ENCODE measurements at regions not wholly inside any gene's neighbourhood (a gene's known extent, or its start where the extent isn't known, plus 50 kb on each side); places are given as distances from the start of the nearest gene placed in this dataset.

DNA sequence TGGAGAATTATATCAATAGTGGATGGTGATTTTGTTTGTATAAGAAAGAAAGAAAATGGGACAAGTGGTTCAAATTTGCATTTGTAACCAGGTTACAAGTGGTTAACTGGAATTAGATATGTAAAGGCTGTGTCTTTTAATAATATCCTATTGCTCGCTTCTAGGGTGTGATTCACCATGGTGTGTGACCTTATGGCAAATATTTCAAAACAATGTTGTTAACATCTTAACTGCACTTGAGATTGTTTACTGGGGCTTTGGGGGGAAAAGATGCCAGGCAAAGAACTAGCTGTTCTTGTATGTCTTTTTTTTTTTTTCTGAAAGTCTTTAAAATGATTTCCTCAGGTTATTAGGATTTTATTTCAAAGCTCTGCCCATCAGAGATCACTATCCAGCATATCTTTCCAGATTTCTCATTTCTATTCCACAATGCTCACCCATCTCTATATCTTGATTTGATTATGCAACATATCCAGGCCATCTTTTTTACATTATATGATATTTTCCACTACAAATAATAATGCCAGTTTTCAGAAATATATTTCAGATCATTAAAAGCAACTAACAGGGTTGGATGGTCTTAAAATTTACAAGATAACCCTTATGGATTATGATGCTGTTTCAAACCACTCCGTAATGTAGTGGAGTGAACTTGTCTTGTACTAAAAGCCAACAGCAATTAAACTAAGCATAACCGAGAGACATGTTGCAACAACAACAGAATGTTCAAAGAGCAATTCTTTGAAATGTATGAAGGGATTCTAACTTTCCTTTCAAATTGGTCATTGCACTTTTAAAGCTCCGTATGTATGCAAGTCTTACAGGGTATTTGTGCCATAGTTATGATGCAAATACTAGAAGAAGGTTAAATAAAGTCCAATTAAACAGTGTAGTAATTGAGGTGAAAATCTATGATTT lies 341.5 kb upstream of the ETAA1 start:
- Histone ChIP-seq H3K4me3 (no peak overlapping the region), H3K4me1 (peaks cover 8% of the 10 kb centered on the region), H3K27ac (no peak overlapping the region), H3K27me3 (no peaks in the 10 kb centered on the region), H3K9me3 (no peaks in the 10 kb centered on the region), H3K36me3 (no peaks in the 10 kb centered on the region)
- no peak for DNase-seq (ENCODE audit: low spot score in 2 of 2)
- WGBS: 39% methylated on average over 4 of the region's 4 CpGs
- TF ChIP-seq, protein P1, sequence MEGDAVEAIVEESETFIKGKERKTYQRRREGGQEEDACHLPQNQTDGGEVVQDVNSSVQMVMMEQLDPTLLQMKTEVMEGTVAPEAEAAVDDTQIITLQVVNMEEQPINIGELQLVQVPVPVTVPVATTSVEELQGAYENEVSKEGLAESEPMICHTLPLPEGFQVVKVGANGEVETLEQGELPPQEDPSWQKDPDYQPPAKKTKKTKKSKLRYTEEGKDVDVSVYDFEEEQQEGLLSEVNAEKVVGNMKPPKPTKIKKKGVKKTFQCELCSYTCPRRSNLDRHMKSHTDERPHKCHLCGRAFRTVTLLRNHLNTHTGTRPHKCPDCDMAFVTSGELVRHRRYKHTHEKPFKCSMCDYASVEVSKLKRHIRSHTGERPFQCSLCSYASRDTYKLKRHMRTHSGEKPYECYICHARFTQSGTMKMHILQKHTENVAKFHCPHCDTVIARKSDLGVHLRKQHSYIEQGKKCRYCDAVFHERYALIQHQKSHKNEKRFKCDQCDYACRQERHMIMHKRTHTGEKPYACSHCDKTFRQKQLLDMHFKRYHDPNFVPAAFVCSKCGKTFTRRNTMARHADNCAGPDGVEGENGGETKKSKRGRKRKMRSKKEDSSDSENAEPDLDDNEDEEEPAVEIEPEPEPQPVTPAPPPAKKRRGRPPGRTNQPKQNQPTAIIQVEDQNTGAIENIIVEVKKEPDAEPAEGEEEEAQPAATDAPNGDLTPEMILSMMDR (IDR thresholded peaks at IDR 0.05): no peak
- TF ChIP-seq POLR2A (IDR thresholded peaks at IDR 0.05): no peak
- TF ChIP-seq EP300 (IDR thresholded peaks at IDR 0.05): no peak

DNA sequence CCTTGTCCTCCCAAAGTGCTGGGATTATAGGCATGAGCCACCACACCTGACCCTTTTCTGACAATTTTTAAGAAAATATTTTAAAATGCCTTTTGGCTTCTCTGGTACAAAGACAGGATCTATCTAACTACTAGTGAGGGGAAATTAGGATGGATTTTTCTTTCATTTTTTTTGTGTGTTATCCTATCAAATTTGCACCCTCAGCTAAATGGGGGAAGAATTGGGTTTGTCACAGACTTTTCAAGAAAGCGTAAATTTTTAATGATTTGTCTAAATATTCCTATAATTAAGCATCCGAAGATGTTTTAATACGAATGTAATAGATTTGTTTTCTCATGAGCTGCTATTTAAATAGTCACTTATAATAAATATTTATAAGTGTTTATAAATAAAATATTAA lies 340.0 kb upstream of the ETAA1 start:
- H3K4me1 ChIP-seq: peaks cover 8% of the 10 kb centered on the region
- no peaks in the 10 kb centered on the region for H3K27me3 ChIP-seq
- no peaks in the 10 kb centered on the region for H3K36me3 ChIP-seq
- no peak overlapping the region for H3K27ac ChIP-seq
- 93% methylated on average over 3 of the region's 3 CpGs for WGBS
- H3K4me3 ChIP-seq: no peak overlapping the region
- no peak for DNase-seq (ENCODE audit: low spot score in 2 of 2)
- no peaks in the 10 kb centered on the region for H3K9me3 ChIP-seq
- TF ChIP-seq POLR2AphosphoS5 (IDR thresholded peaks at IDR 0.05) (no peak), EP300 (IDR thresholded peaks at IDR 0.05) (no peak), POLR2A (IDR thresholded peaks at IDR 0.05) (no peak)
- TF ChIP-seq, protein P1 (IDR thresholded peaks at IDR 0.05): no peak

DNA sequence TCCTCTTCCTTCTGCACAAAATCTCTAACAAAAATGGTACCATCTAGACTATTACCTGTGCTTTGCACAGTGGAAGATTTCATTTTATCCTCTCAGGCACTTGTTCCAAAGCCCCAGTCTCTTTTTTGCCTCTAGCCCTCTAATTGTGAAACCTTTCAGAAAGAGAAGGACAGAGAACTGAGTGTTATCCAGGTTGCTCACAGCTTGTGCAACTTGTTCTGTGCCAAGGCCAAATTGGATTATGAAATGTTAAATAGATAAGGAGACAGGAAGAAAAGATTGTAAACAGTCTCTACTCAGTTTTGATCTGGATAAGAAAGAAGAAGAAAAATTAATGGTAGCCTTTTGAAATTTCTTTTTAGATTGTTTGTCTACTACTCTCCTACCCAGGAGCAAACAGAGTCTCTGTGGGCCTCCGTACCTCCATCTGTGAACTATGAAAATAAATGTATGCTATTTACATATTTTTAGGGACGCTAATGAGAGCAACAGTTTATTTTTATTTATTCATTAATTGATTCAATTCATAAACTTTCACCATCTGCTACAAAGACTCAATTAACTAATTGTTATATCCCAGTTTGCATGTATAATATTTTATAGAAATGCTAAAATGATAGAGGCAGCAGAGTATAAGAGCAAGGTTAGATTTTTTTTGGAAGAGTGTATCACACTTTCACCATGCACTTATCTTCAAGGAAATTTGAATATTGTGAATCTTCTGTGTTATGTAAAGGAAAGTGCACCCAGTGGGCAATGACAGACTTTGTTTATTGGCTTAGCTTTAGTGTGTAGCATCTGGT lies 339.0 kb upstream of the ETAA1 start:
- WGBS: 74% methylated on average over 2 of the region's 2 CpGs
- no peaks in the 10 kb centered on the region for H3K27me3 ChIP-seq
- no peak for DNase-seq (ENCODE audit: low spot score in 2 of 2)
- H3K4me3 ChIP-seq: no peak overlapping the region
- TF ChIP-seq, protein P1 (IDR thresholded peaks at IDR 0.05): no peak
- TF ChIP-seq EP300 (IDR thresholded peaks at IDR 0.05) (no peak), POLR2AphosphoS5 (IDR thresholded peaks at IDR 0.05) (no peak), POLR2A (IDR thresholded peaks at IDR 0.05) (no peak)
- H3K9me3 ChIP-seq: no peaks in the 10 kb centered on the region
- no peak overlapping the region for H3K27ac ChIP-seq
- no peaks in the 10 kb centered on the region for H3K36me3 ChIP-seq
- H3K4me1 ChIP-seq: peaks cover 8% of the 10 kb centered on the region

DNA sequence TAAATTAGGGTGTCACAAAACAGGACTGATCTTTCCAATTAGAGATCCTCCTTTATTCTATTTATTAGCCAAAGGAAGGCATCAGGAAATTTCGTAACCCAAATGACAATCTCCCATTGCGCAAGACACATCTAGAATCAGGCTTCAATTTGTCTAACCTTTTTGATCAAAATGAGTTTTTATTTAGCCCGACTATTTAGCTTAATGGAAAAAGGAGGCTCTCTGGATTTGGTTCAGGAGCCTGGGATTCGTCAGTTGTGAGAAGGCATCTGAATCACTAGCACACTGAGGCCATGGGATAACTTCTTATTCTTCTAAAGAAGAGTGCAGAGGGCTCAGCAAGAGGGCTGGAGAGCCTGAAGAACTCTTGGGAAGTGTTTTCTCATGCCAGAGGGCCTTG lies 332.1 kb upstream of the ETAA1 start:
- Histone ChIP-seq H3K27me3 (no peaks in the 10 kb centered on the region), H3K4me3 (no peak overlapping the region), H3K4me1 (no peaks in the 10 kb centered on the region), H3K9me3 (no peaks in the 10 kb centered on the region), H3K27ac (no peak overlapping the region), H3K36me3 (no peaks in the 10 kb centered on the region)
- 41% methylated on average over 4 of the region's 4 CpGs for WGBS
- no peak for TF ChIP-seq POLR2AphosphoS5 (IDR thresholded peaks at IDR 0.05)
- no peak for TF ChIP-seq POLR2A (IDR thresholded peaks at IDR 0.05)
- TF ChIP-seq, protein P1 (IDR thresholded peaks at IDR 0.05): no peak
- DNase-seq (ENCODE audit: low spot score in 2 of 2): no peak

DNA sequence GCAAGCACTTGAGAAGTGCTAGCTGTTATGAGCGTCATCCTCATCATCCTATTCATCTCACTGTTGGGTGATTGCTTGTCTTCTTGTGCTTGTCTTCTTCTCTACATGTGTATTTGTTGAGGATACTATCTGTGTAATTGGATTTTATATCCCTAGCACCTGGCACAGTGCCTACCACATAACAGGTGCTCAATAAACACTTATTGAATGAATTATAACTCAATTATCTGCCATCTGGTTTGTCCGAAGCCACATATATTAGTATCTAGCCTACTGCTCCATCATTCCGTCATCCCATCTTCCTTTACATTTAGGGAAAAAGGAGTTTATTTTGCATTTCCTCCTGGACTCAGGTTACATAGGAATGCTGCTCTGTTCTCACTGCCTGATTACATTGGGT lies 330.4 kb upstream of the ETAA1 start:
- H3K27me3 ChIP-seq: no peaks in the 10 kb centered on the region
- TF ChIP-seq, protein P1 (IDR thresholded peaks at IDR 0.05): no peak
- TF ChIP-seq EP300 (IDR thresholded peaks at IDR 0.05) (no peak), POLR2AphosphoS5 (IDR thresholded peaks at IDR 0.05) (no peak), POLR2A (IDR thresholded peaks at IDR 0.05) (no peak)
- no peak for DNase-seq (ENCODE audit: low spot score in 2 of 2)
- H3K36me3 ChIP-seq: no peaks in the 10 kb centered on the region
- no peaks in the 10 kb centered on the region for H3K9me3 ChIP-seq
- 91% methylated on average over 3 of the region's 3 CpGs for WGBS
- no peak overlapping the region for H3K27ac ChIP-seq
- no peak overlapping the region for H3K4me3 ChIP-seq
- no peaks in the 10 kb centered on the region for H3K4me1 ChIP-seq
